ENCODE measurements at regions not wholly inside any gene's neighbourhood (a gene's known extent, or its start where the extent isn't known, plus 50 kb on each side); places are given as distances from the start of the nearest gene placed in this dataset.
"Not testable (repeated sequence)": the region's sequence is repeated elsewhere in the genome, so short reads cannot be mapped to it uniquely, and the experiment has no call there.

- not testable (repeated sequence) for H3K27ac ChIP-seq
These were observed 53.5 kb upstream of the JADE2 start for GRCh38 chr5:134471858-134472449.

GRCh38 chr5:134468921-134469400 is 56.5 kb upstream of the JADE2 start:
- TF ChIP-seq CTCF (conservative IDR thresholded peaks at IDR 0.05): no peak
- no peak for TF ChIP-seq ZFX (IDR thresholded peaks at IDR 0.05)
- no peak overlapping the region for H3K27ac ChIP-seq

- H3K27ac ChIP-seq: peak overlapping the region; percentile 89
- TF ChIP-seq CTCF (conservative IDR thresholded peaks at IDR 0.05) (no peak), ZFX (IDR thresholded peaks at IDR 0.05) (no peak)
These were observed 55.5 kb upstream of the CDKN2AIPNL start for GRCh38 chr5:134467231-134467630.

GRCh38 chr5:134466241-134467069 is 54.8 kb upstream of the CDKN2AIPNL start:
- TF ChIP-seq CTCF (conservative IDR thresholded peaks at IDR 0.05) (no peak), ZFX (IDR thresholded peaks at IDR 0.05) (no peak)
- H3K27ac ChIP-seq: peak overlapping the region; percentile 89

- peak overlapping the region; percentile 89 for H3K27ac ChIP-seq
- TF ChIP-seq ZFX (IDR thresholded peaks at IDR 0.05): peak; percentile 8; the same call in 1 of the 2 replicates
- TF ChIP-seq CTCF (conservative IDR thresholded peaks at IDR 0.05): no peak
These were observed 54.1 kb upstream of the CDKN2AIPNL start for GRCh38 chr5:134465816-134466240.

- TF ChIP-seq ZFX (IDR thresholded peaks at IDR 0.05) (no peak), CTCF (conservative IDR thresholded peaks at IDR 0.05) (no peak)
- H3K27ac ChIP-seq: peak overlapping the region; percentile 89
These were observed 53.5 kb upstream of the CDKN2AIPNL start for GRCh38 chr5:134464988-134465815.

GRCh38 chr5:134463991-134464760 is 52.5 kb upstream of the CDKN2AIPNL start:
- TF ChIP-seq CTCF (conservative IDR thresholded peaks at IDR 0.05) (no peak), ZFX (IDR thresholded peaks at IDR 0.05) (no peak)
- peak overlapping the region; percentile 89 for H3K27ac ChIP-seq
